ENCODE measurements at regions not wholly inside any gene's neighbourhood (a gene's known extent, or its start where the extent isn't known, plus 50 kb on each side); places are given as distances from the start of the nearest gene placed in this dataset.

DNA sequence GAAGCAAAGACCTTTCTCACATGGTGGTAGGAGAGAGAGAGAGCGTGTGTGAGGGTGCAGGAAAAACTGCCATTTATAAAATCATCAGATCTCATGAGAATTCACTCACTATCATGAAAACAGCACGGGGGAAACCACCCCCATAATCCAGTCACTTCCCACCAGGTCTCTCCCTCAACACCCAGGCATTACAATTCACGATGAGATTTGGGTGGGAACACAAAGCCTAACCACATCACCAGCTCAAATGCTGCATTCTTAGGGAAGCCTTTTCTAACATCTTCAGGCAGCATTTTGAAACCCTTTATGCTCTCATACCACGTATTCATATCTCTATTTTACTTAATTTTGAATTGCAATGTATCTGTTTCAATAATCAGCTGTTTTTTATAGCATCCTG is 165.9 kb downstream of the TMTC3 start:
- Histone ChIP-seq H3K27me3 (ENCODE audit: control insufficient read depth in 2 of 2, insufficient read depth in 1 of 2, low read length in 1 of 2) (no peaks in the 10 kb centered on the region), H3K36me3 (ENCODE audit: control insufficient read depth in 2 of 2, insufficient read depth in 2 of 2, low read length in 1 of 2) (no peaks in the 10 kb centered on the region), H3K27ac (ENCODE audit: low read depth in 1 of 2, low read length in 1 of 2) (no peak overlapping the region), H3K9me3 (ENCODE audit: control insufficient read depth in 2 of 2, insufficient read depth in 1 of 2, low read length in 1 of 2) (no peaks in the 10 kb centered on the region), H3K4me3 (ENCODE audit: low read length in 2 of 2) (no peak overlapping the region), H3K4me1 (ENCODE audit: control insufficient read depth in 2 of 2, insufficient read depth in 2 of 2, low read length in 2 of 2) (no peaks in the 10 kb centered on the region)
- 87% methylated on average over 4 of the region's 4 CpGs for WGBS
- DNase-seq (ENCODE audit: low read depth in 6 of 9, low spot score in 9 of 9): no peak

DNA sequence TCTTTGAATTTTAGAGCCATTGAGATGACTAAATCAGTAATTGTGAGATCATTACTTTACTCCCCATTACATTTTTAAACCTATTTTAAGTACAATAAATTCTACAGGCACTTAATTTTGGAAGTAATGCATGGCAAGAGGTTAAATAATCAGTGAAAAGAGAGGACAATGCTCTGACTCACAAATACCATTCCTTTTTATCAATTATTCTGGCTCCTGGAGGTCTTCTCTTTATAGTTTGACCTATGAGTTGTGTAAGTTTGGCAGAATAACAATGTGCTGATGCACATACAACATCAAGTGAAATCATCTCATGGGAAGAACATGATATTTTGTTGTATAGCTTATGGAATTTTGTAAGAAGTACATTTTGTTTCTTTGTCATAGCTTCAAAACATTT is 166.7 kb downstream of the TMTC3 start:
- no peaks in the 10 kb centered on the region for H3K4me1 ChIP-seq (ENCODE audit: control insufficient read depth in 2 of 2, insufficient read depth in 2 of 2, low read length in 2 of 2)
- no peak overlapping the region for H3K27ac ChIP-seq (ENCODE audit: low read depth in 1 of 2, low read length in 1 of 2)
- H3K4me3 ChIP-seq (ENCODE audit: low read length in 2 of 2): no peak overlapping the region
- no peak for DNase-seq (ENCODE audit: low read depth in 6 of 9, low spot score in 9 of 9)
- H3K9me3 ChIP-seq (ENCODE audit: control insufficient read depth in 2 of 2, insufficient read depth in 1 of 2, low read length in 1 of 2): no peaks in the 10 kb centered on the region
- H3K36me3 ChIP-seq (ENCODE audit: control insufficient read depth in 2 of 2, insufficient read depth in 2 of 2, low read length in 1 of 2): no peaks in the 10 kb centered on the region
- H3K27me3 ChIP-seq (ENCODE audit: control insufficient read depth in 2 of 2, insufficient read depth in 1 of 2, low read length in 1 of 2): no peaks in the 10 kb centered on the region

DNA sequence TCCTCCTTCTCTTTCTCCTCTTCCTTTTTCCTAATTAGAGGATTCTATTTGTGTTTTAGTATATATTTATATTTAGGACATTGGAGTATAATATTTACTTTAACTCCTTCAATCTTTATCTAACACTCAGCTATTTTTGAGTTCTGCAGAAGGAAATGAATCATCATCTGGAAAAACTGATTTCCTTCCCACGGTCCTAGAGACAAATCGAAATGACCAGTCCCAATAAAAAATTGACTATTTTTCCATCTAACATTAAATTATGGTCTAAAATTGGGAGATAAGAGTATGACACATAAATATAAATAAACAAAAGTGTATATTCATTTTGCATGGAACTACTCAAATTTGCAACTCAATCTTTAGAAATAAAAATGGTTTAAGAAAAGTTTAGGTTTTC is 167.4 kb downstream of the TMTC3 start:
- no peak for DNase-seq (ENCODE audit: low read depth in 6 of 9, low spot score in 9 of 9)
- H3K36me3 ChIP-seq (ENCODE audit: control insufficient read depth in 2 of 2, insufficient read depth in 2 of 2, low read length in 1 of 2): no peaks in the 10 kb centered on the region
- no peaks in the 10 kb centered on the region for H3K27me3 ChIP-seq (ENCODE audit: control insufficient read depth in 2 of 2, insufficient read depth in 1 of 2, low read length in 1 of 2)
- no peaks in the 10 kb centered on the region for H3K9me3 ChIP-seq (ENCODE audit: control insufficient read depth in 2 of 2, insufficient read depth in 1 of 2, low read length in 1 of 2)
- H3K4me3 ChIP-seq (ENCODE audit: low read length in 2 of 2): no peak overlapping the region
- 80% methylated on average over 2 of the region's 2 CpGs for WGBS
- no peak overlapping the region for H3K27ac ChIP-seq (ENCODE audit: low read depth in 1 of 2, low read length in 1 of 2)
- no peaks in the 10 kb centered on the region for H3K4me1 ChIP-seq (ENCODE audit: control insufficient read depth in 2 of 2, insufficient read depth in 2 of 2, low read length in 2 of 2)

DNA sequence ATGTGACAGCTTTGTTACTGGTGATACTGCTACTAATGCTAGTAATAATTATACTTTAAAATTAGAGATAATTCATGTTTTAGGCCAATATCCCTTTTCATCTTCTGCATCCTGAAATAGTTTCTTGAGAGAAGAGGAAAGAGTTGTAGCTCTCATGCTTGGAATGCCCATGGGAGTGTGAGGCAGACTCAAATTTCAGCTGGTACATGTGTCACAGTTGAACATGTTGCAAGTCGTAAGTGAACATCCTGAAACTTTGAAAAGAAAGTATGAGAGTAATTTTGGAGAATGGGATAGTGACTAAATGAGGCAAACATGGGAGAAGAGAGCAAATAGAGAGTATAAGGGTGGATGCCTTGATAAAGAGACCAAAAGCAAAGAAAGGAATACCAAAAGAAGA is 168.0 kb downstream of the TMTC3 start:
- Histone ChIP-seq H3K4me1 (ENCODE audit: control insufficient read depth in 2 of 2, insufficient read depth in 2 of 2, low read length in 2 of 2) (no peaks in the 10 kb centered on the region), H3K27ac (ENCODE audit: low read depth in 1 of 2, low read length in 1 of 2) (no peak overlapping the region), H3K4me3 (ENCODE audit: low read length in 2 of 2) (no peak overlapping the region), H3K36me3 (ENCODE audit: control insufficient read depth in 2 of 2, insufficient read depth in 2 of 2, low read length in 1 of 2) (no peaks in the 10 kb centered on the region), H3K27me3 (ENCODE audit: control insufficient read depth in 2 of 2, insufficient read depth in 1 of 2, low read length in 1 of 2) (no peaks in the 10 kb centered on the region), H3K9me3 (ENCODE audit: control insufficient read depth in 2 of 2, insufficient read depth in 1 of 2, low read length in 1 of 2) (no peaks in the 10 kb centered on the region)
- DNase-seq (ENCODE audit: low read depth in 6 of 9, low spot score in 9 of 9): no peak
- WGBS: 90% methylated on average over 1 of the region's 1 CpG

DNA sequence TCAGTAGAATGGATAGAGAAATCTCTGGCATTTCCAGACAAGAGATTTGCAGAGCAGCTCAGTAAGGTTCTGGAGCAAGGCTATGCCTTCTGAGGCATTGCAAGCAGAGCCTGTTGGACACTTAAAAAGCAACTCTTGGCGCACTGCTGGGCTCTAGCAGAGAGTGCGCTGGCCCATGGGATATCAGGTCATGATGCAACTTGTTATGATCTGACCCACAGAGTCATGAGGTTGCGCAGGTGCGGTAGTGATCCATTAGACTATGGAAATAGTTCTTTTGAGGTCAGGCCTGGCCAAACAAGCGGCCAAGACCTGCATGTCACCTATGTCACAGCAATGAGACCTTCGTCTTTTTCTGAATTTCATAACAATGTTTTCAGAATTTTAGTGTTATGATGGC is 168.6 kb downstream of the TMTC3 start:
- Histone ChIP-seq H3K27ac (ENCODE audit: low read depth in 1 of 2, low read length in 1 of 2) (no peak overlapping the region), H3K4me3 (ENCODE audit: low read length in 2 of 2) (no peak overlapping the region), H3K27me3 (ENCODE audit: control insufficient read depth in 2 of 2, insufficient read depth in 1 of 2, low read length in 1 of 2) (no peaks in the 10 kb centered on the region), H3K9me3 (ENCODE audit: control insufficient read depth in 2 of 2, insufficient read depth in 1 of 2, low read length in 1 of 2) (no peaks in the 10 kb centered on the region), H3K4me1 (ENCODE audit: control insufficient read depth in 2 of 2, insufficient read depth in 2 of 2, low read length in 2 of 2) (no peaks in the 10 kb centered on the region), H3K36me3 (ENCODE audit: control insufficient read depth in 2 of 2, insufficient read depth in 2 of 2, low read length in 1 of 2) (no peaks in the 10 kb centered on the region)
- WGBS: 90% methylated on average over 6 of the region's 6 CpGs
- no peak for DNase-seq (ENCODE audit: low read depth in 6 of 9, low spot score in 9 of 9)

DNA sequence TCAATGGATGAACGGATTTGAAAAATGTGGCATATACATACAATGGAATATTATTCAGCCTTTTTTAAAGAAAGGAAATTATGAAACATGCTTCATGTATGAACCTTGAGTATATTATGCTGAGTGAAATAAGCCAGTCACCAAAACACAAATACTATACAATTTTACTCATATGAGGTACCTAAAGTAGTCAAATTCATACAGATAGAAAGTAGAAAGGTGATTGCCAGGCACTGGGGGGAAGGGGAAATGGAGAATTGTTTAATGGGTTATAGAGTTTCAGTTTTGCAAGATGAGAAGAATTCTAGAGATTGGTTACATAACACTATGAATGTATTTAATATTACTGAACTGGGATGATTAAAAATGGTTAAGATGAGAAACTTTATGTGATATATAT is 171.4 kb downstream of the TMTC3 start:
- no peak for DNase-seq (ENCODE audit: low read depth in 6 of 9, low spot score in 9 of 9)
- Histone ChIP-seq H3K4me3 (ENCODE audit: low read length in 2 of 2) (no peak overlapping the region), H3K9me3 (ENCODE audit: control insufficient read depth in 2 of 2, insufficient read depth in 1 of 2, low read length in 1 of 2) (no peaks in the 10 kb centered on the region), H3K27ac (ENCODE audit: low read depth in 1 of 2, low read length in 1 of 2) (no peak overlapping the region), H3K27me3 (ENCODE audit: control insufficient read depth in 2 of 2, insufficient read depth in 1 of 2, low read length in 1 of 2) (no peaks in the 10 kb centered on the region), H3K36me3 (ENCODE audit: control insufficient read depth in 2 of 2, insufficient read depth in 2 of 2, low read length in 1 of 2) (no peaks in the 10 kb centered on the region), H3K4me1 (ENCODE audit: control insufficient read depth in 2 of 2, insufficient read depth in 2 of 2, low read length in 2 of 2) (no peaks in the 10 kb centered on the region)
- WGBS: 99% methylated on average over 1 of the region's 1 CpG

DNA sequence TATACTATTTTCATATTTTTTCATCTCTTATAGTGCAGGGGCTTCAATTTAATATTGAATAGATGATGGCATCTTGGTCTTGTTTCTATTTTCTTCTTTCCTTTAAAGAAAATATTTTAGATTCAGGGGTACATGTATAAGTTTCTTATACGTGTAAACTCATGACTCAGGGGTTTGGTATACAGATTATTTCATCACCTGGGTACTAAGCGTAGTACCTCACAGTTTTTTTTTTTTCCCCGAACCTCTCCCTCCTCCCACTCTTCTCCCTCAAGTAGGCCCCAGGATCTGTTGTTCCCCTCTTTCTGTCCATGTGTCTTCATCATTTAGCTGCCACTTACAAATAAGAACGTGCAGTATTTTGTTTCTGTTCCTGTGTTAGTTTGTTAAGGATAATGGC is 172.6 kb downstream of the TMTC3 start:
- Histone ChIP-seq H3K4me1 (ENCODE audit: control insufficient read depth in 2 of 2, insufficient read depth in 2 of 2, low read length in 2 of 2) (no peaks in the 10 kb centered on the region), H3K36me3 (ENCODE audit: control insufficient read depth in 2 of 2, insufficient read depth in 2 of 2, low read length in 1 of 2) (no peaks in the 10 kb centered on the region), H3K9me3 (ENCODE audit: control insufficient read depth in 2 of 2, insufficient read depth in 1 of 2, low read length in 1 of 2) (no peaks in the 10 kb centered on the region), H3K27me3 (ENCODE audit: control insufficient read depth in 2 of 2, insufficient read depth in 1 of 2, low read length in 1 of 2) (no peaks in the 10 kb centered on the region), H3K27ac (ENCODE audit: low read depth in 1 of 2, low read length in 1 of 2) (no peak overlapping the region), H3K4me3 (ENCODE audit: low read length in 2 of 2) (no peak overlapping the region)
- 96% methylated on average over 4 of the region's 4 CpGs for WGBS
- DNase-seq (ENCODE audit: low read depth in 6 of 9, low spot score in 9 of 9): no peak

DNA sequence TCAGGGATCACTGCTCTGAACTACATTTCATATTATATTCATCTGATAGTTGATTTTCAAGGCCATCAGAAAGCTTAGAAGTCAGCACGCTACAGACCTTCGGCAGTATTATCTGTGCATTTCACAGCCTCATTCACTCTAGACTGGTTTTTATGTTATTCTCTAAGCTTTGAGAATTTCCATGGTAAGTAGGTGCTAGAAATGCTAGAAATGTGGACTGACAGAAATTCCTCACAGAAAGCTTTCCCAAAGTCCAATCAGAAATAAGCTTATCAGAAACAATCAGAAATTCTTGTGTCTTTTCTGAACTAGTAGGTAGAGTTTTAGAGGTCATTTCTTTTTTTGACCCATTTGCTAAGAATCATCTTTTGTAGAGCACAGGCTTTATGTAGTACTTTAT is 176.6 kb downstream of the TMTC3 start:
- WGBS: 69% methylated on average over 2 of the region's 2 CpGs
- Histone ChIP-seq H3K36me3 (ENCODE audit: control insufficient read depth in 2 of 2, insufficient read depth in 2 of 2, low read length in 1 of 2) (no peaks in the 10 kb centered on the region), H3K4me3 (ENCODE audit: low read length in 2 of 2) (no peak overlapping the region), H3K9me3 (ENCODE audit: control insufficient read depth in 2 of 2, insufficient read depth in 1 of 2, low read length in 1 of 2) (no peaks in the 10 kb centered on the region), H3K4me1 (ENCODE audit: control insufficient read depth in 2 of 2, insufficient read depth in 2 of 2, low read length in 2 of 2) (no peaks in the 10 kb centered on the region), H3K27ac (ENCODE audit: low read depth in 1 of 2, low read length in 1 of 2) (no peak overlapping the region), H3K27me3 (ENCODE audit: control insufficient read depth in 2 of 2, insufficient read depth in 1 of 2, low read length in 1 of 2) (no peaks in the 10 kb centered on the region)
- DNase-seq (ENCODE audit: low read depth in 6 of 9, low spot score in 9 of 9): no peak

DNA sequence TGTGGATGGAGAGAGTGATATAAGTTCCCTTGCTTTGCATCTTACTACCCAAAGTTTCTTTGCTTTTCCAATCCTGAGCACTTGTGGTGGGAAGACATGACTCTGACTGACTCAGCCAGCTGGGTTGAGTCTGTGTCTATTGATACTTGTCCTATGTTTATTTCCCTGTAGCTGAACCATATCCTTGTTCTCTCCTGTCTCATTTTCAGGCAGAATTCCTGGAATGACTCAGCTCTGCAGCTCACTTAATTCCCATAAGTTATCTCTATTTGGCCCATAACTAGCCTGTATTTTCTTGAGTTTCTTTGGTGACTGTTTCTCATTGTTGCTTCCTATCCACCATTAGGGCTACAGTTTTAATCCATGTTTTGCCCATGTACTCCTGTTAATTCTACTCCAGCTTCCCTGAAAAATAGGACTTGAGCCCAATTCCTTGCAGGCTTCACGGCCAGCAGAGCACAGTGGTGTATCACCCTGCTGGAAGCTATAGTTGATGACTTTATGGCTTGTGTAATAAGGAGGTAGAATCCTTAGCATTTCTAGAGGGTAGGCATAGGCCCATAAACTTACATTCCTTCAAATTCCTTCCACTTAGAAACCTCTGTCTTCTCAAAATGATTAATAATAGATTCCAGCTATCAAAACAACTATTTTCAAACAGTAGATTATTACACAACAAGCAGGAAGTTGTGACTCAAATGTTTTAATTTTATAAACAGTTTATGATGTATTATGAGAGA is 183.1 kb downstream of the TMTC3 start:
- Histone ChIP-seq H3K27ac (ENCODE audit: low read depth in 1 of 2, low read length in 1 of 2) (peak overlapping the region in 1 of 2 donors; percentile 80), H3K4me1 (ENCODE audit: control insufficient read depth in 2 of 2, insufficient read depth in 2 of 2, low read length in 2 of 2) (no peaks in the 10 kb centered on the region), H3K36me3 (ENCODE audit: control insufficient read depth in 2 of 2, insufficient read depth in 2 of 2, low read length in 1 of 2) (no peaks in the 10 kb centered on the region), H3K9me3 (ENCODE audit: control insufficient read depth in 2 of 2, insufficient read depth in 1 of 2, low read length in 1 of 2) (no peaks in the 10 kb centered on the region), H3K4me3 (ENCODE audit: low read length in 2 of 2) (no peak overlapping the region), H3K27me3 (ENCODE audit: control insufficient read depth in 2 of 2, insufficient read depth in 1 of 2, low read length in 1 of 2) (no peaks in the 10 kb centered on the region)
- DNase-seq (ENCODE audit: low read depth in 6 of 9, low spot score in 9 of 9): no peak
- 84% methylated on average over 1 of the region's 1 CpG for WGBS

DNA sequence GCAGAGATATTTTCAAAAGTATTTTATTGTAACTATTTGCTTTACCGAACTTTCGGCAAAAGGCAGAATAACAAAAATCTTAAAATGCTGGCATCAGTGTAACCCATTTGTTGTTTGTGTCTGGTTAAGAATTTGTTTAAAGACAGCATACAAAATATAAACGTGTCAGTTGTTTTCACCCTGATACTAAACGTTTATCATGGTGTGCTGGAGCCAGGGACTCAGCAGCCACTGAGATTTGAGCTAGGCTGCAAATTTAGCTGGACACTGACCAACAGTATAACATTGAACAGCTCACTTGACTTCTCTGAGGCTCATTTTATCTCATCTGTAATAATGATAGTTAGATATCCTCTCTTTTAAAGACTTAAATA is 183.7 kb downstream of the TMTC3 start:
- Histone ChIP-seq H3K36me3 (ENCODE audit: control insufficient read depth in 2 of 2, insufficient read depth in 2 of 2, low read length in 1 of 2) (no peaks in the 10 kb centered on the region), H3K27me3 (ENCODE audit: control insufficient read depth in 2 of 2, insufficient read depth in 1 of 2, low read length in 1 of 2) (no peaks in the 10 kb centered on the region), H3K27ac (ENCODE audit: low read depth in 1 of 2, low read length in 1 of 2) (no peak overlapping the region), H3K4me3 (ENCODE audit: low read length in 2 of 2) (no peak overlapping the region), H3K9me3 (ENCODE audit: control insufficient read depth in 2 of 2, insufficient read depth in 1 of 2, low read length in 1 of 2) (no peaks in the 10 kb centered on the region), H3K4me1 (ENCODE audit: control insufficient read depth in 2 of 2, insufficient read depth in 2 of 2, low read length in 2 of 2) (no peaks in the 10 kb centered on the region)
- 80% methylated on average over 4 of the region's 4 CpGs for WGBS
- DNase-seq (ENCODE audit: low read depth in 6 of 9, low spot score in 9 of 9): no peak

Measured in thymus (tissue), 11 donors.